CD4-positive, alpha-beta T cell treated with Interleukin-17A for 1 hour (primary cell): ENCODE measurements at regions not wholly inside any gene's neighbourhood (a gene's known extent, or its start where the extent isn't known, plus 50 kb on each side); places are given as distances from the start of the nearest gene placed in this dataset.
"Not testable (repeated sequence)": the region's sequence is repeated elsewhere in the genome, so short reads cannot be mapped to it uniquely, and the experiment has no call there.

Experiments used
- DNase-seq: peaks from one replicate; pipeline ENCODE4 v3.0.0-alpha.2; 2020

GRCh38 chr12:31906557-31907301 lies 52.5 kb upstream of the RESF1 start:
- no peak for DNase-seq

DNA sequence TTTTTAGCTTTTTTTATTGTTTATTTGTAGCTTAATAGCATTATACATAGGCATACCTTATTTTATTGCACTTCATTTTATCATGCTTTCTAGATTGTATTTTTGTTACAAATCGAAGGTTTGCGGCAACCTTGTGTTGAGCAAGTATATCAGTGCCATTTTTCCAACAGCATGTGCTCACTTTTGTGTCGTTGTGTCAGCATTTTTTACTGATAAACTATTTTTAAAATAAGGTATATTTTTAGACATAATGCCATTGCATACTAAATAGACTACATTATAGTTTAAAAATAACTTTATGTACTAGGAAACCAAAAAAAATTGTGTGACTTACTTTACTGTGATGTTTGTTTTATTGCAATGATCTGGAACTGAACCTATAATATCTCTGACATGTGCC lies 56.2 kb upstream of the RESF1 start:
- no peak for DNase-seq

DNA sequence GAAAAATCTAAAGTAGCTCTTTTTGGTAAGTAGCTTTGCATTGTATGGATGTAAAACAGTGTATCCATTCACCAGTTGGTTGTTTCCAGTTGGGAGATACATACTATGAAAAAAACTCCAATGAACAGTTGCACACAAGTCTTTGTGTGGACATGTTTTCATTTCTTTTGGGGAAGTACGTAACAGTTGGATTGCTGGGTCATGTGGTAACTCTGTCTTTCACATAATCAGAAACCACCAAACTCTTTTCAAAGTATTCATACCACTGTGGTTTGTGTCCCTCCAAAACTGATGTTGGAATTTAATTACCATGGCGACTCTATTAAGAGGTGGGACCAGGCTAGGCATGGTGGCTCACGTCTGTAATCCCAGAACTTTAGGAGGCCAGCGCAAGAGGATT lies 58.9 kb upstream of the RESF1 start:
- no peak for DNase-seq

GRCh38 chr12:31899109-31899508 lies 60.1 kb upstream of the RESF1 start:
- DNase-seq: no peak

GRCh38 chr12:31897781-31898503 lies 61.3 kb upstream of the RESF1 start:
- DNase-seq: peak; percentile 61

DNA sequence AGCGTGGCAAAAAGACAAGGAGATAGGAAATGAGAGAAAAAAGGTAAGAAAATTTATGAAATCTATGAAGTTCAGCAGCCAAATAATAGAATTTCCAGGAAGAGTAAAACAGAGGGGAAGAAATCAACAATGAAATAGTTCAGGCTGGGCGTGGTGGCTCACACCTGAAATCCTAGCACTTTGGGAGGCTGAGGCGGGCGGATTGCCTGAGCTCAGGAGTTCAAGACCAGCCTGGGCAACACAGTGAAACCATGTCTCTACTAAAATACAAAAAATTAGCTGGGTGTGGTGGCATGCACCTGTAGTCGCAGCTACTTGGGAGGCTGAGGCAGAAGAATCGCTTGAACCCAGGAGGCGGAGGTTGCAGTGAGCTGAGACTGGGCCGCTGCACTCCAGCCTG lies 62.1 kb upstream of the RESF1 start:
- not testable (repeated sequence) for DNase-seq

- DNase-seq: peak; percentile 95
These were observed 62.6 kb upstream of the RESF1 start for GRCh38 chr12:31896514-31897039.

- DNase-seq: peak; percentile 11
These were observed 63.6 kb upstream of the RESF1 start for GRCh38 chr12:31895449-31896150.

- peak; percentile 70 for DNase-seq
These were observed 68.6 kb upstream of the RESF1 start for GRCh38 chr12:31890295-31891285.

DNA sequence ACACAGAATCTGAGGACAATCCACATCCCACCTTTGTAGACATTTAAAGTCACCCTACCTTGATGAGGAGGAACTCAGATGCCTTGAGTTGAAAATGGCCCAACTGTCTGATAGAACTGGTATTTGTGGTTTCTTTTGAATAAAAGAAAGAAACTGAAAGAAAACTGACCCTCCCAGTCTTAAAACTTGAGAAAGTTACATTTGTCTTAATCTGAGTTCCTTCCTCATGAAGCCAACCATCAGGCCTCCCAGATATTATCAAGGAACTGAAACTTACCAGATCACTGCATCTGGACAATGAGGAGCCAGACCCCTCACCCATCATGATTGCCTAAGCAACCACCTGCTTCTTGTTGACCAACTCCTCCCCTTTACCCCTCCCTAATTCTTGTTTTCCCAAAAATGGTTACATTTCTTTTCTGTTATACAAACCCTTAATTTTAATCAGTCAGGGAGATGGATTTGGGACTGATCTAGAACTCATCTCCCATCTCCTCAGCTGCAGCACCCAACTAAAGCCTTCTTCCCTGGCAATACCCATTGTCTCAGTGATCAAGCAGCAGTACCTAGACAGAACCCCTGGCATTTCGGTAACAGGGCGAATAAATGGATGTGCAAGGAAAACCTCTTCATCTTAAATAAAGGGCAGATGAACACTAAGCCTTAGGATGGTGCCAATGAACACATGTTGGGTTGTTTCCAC lies 72.0 kb upstream of the RESF1 start:
- DNase-seq: no peak

GRCh38 chr12:31882682-31883081 lies 76.5 kb upstream of the RESF1 start:
- DNase-seq: not testable (repeated sequence)

DNA sequence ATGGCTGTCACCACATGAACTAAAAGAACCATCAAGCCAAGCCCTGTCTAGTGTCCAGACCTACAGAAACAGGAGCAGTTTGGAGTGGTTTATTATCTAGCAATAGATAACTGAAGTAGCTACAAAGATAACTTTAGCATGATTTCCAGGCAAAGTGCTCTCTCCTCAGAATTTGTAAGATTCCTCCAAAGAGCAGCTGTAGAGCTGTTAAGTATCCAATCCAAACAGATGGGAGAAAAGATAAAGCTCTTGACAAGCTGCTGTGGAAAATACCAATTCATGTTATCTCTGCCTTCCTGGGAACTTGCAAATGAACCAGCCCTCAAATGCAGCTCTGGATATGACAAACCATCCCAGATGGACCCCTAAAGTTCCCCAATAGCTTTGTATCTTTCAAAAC lies 78.9 kb upstream of the RESF1 start:
- no peak for DNase-seq

DNA sequence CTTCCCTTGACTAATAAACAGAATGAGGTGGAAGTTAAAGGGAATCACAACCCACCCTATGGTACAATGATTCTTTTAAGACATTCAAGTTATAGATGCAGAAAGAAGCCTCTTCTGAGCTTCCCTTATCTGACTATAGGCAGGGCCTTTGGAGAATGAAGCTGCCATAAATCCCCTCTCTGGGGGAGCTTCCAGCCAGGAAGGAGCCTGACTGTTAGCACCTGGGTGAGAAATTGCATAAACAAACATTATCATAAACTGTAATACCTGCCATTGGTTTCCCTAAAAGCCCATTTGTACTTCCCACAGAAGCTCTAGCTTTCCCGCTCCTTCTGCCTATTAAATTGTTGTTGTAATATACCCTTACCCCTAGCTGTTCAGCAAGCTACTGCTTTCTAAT lies 81.3 kb upstream of the RESF1 start:
- no peak for DNase-seq

- peak; percentile 42 for DNase-seq
These were observed 82.4 kb upstream of the RESF1 start for GRCh38 chr12:31876568-31877424.

GRCh38 chr12:31875609-31875964 lies 83.6 kb upstream of the RESF1 start:
- DNase-seq: no peak

GRCh38 chr12:31874961-31875608 lies 84.1 kb upstream of the RESF1 start:
- peak; percentile 89 for DNase-seq

GRCh38 chr12:31872831-31873604 lies 86.2 kb upstream of the RESF1 start:
- no peak for DNase-seq

DNA sequence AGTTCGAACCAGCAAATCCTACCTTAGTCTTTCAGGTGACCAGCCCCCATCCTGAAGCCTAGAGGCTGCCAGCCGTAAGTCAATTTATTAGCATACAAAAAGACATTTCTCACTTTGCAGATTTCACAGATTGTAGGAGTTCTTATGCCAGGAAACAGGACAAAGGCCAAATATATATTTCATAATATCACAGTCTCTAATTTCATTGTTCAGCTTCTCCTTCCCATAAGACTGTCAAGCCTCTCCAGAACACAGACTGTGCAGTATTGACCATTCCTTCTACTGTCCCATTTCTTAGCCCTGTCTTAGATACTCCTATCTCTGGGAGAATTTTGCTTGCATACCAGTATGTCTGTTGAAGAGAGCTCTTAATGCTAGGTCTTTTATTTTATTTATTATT lies 89.2 kb upstream of the RESF1 start:
- DNase-seq: no peak

DNA sequence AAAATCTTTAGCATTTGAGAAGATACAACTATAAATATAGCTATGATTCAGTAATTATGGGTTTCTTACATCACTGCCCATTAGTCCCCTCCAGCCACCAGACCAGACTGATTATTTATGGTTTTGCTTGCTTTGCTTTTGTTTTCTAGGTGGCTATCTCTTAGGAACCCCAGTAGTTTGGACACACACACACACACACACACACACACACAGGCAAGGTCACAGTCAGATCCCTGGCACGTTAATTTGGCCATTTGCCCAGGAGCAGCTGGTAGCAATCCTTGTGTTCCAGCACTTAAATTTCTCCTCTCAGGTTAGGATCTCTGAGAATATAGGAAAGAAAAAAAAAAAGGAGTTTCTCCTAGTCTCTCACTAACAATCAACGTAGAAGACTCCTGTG lies 90.2 kb upstream of the RESF1 start:
- DNase-seq: no peak
